ENCODE measurements at regions not wholly inside any gene's neighbourhood (a gene's known extent, or its start where the extent isn't known, plus 50 kb on each side); places are given as distances from the start of the nearest gene placed in this dataset.

DNA sequence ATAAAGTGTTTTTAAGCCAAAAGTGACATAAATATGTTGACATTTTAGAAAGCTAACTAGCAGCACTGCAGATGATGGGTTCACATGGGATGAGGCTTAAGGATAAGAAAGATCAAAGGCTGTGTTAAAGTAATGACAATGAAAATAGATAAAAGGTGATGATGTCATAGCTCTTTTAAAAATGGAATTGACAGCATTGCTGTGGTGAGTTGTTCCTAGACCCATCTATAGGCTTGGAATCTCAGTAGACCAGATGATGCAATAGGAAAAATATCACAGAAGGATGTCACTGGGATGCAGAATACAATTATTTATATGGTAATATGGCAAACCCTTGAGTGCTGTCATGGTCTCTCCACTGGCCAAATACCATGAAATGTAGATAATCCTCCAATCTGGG, 286.0 kb downstream of the PLA2G4A start:
- H3K9ac ChIP-seq (ENCODE audit: low read length) = no peak overlapping the region
- H3K27ac ChIP-seq (ENCODE audit: low read length) = no peak overlapping the region
- H3K79me2 ChIP-seq (replicated peaks; ENCODE audit: insufficient read depth, low read length) = no peaks in the 10 kb centered on the region
- H3F3A ChIP-seq (ENCODE audit: insufficient read depth, low read length, poor library complexity, severe bottlenecking) = no peaks in the 10 kb centered on the region
- H3K4me2 ChIP-seq (ENCODE audit: low read length) = no peak overlapping the region
- H3K27me3 ChIP-seq (ENCODE audit: insufficient read depth, low read depth, low read length) = no peaks in the 10 kb centered on the region
- no peaks in the 10 kb centered on the region for H3K9me2 ChIP-seq (ENCODE audit: insufficient read depth, low read length)
- H3K9me3 ChIP-seq (ENCODE audit: low read length) = no peaks in the 10 kb centered on the region
- H3K36me3 ChIP-seq (ENCODE audit: insufficient read depth, low read length) = no peaks in the 10 kb centered on the region
- TF ChIP-seq RAD21 (conservative IDR thresholded peaks at IDR 0.05) (no peak), POLR2AphosphoS5 (IDR thresholded peaks at IDR 0.05) (no peak), SMC3 (conservative IDR thresholded peaks at IDR 0.05; ENCODE audit: poor library complexity) (no peak), TAF1 (IDR thresholded peaks at IDR 0.05; ENCODE audit: low read depth) (no peak), EP300 (conservative IDR thresholded peaks at IDR 0.05; ENCODE audit: poor library complexity, severe bottlenecking) (no peak)
- TF ChIP-seq, protein P1, sequence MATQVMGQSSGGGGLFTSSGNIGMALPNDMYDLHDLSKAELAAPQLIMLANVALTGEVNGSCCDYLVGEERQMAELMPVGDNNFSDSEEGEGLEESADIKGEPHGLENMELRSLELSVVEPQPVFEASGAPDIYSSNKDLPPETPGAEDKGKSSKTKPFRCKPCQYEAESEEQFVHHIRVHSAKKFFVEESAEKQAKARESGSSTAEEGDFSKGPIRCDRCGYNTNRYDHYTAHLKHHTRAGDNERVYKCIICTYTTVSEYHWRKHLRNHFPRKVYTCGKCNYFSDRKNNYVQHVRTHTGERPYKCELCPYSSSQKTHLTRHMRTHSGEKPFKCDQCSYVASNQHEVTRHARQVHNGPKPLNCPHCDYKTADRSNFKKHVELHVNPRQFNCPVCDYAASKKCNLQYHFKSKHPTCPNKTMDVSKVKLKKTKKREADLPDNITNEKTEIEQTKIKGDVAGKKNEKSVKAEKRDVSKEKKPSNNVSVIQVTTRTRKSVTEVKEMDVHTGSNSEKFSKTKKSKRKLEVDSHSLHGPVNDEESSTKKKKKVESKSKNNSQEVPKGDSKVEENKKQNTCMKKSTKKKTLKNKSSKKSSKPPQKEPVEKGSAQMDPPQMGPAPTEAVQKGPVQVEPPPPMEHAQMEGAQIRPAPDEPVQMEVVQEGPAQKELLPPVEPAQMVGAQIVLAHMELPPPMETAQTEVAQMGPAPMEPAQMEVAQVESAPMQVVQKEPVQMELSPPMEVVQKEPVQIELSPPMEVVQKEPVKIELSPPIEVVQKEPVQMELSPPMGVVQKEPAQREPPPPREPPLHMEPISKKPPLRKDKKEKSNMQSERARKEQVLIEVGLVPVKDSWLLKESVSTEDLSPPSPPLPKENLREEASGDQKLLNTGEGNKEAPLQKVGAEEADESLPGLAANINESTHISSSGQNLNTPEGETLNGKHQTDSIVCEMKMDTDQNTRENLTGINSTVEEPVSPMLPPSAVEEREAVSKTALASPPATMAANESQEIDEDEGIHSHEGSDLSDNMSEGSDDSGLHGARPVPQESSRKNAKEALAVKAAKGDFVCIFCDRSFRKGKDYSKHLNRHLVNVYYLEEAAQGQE (IDR thresholded peaks at IDR 0.05; ENCODE audit: borderline replicate concordance) = no peak
- TF ChIP-seq, protein P2, sequence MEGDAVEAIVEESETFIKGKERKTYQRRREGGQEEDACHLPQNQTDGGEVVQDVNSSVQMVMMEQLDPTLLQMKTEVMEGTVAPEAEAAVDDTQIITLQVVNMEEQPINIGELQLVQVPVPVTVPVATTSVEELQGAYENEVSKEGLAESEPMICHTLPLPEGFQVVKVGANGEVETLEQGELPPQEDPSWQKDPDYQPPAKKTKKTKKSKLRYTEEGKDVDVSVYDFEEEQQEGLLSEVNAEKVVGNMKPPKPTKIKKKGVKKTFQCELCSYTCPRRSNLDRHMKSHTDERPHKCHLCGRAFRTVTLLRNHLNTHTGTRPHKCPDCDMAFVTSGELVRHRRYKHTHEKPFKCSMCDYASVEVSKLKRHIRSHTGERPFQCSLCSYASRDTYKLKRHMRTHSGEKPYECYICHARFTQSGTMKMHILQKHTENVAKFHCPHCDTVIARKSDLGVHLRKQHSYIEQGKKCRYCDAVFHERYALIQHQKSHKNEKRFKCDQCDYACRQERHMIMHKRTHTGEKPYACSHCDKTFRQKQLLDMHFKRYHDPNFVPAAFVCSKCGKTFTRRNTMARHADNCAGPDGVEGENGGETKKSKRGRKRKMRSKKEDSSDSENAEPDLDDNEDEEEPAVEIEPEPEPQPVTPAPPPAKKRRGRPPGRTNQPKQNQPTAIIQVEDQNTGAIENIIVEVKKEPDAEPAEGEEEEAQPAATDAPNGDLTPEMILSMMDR (IDR thresholded peaks at IDR 0.05; ENCODE audit: poor library complexity, severe bottlenecking) = no peak
- H4K20me1 ChIP-seq (ENCODE audit: insufficient read depth) = no peaks in the 10 kb centered on the region
- H2AFZ ChIP-seq (ENCODE audit: low read depth, low read length) = no peak overlapping the region
- H3K4me3 ChIP-seq (ENCODE audit: low read length) = no peak overlapping the region

DNA sequence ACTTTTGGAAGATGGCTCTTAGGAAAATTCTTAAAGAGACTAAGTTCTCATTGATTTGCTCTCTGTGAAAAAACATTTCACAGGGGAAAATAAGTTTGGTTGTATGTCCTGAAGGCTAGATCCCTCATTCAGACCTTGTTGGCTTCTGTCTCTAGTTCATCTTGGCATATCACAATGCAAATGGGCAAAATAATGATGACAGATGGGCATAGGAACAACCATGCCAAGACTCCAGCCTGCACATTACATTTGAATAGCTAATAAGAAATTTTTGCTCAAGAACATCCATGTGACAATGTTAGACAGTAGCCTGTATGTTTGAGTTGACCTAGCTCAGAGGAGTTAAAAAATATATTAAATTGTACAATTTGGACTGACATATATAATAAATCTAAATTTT, 292.9 kb downstream of the PLA2G4A start:
- Histone ChIP-seq H3K36me3 (ENCODE audit: insufficient read depth, low read length) (no peaks in the 10 kb centered on the region), H3K27ac (ENCODE audit: low read length) (no peak overlapping the region), H4K20me1 (ENCODE audit: insufficient read depth) (no peaks in the 10 kb centered on the region), H3K79me2 (replicated peaks; ENCODE audit: insufficient read depth, low read length) (no peaks in the 10 kb centered on the region), H3K9me3 (ENCODE audit: low read length) (no peaks in the 10 kb centered on the region), H3K9me2 (ENCODE audit: insufficient read depth, low read length) (no peaks in the 10 kb centered on the region), H3K9ac (ENCODE audit: low read length) (no peak overlapping the region), H2AFZ (ENCODE audit: low read depth, low read length) (no peak overlapping the region), H3K4me3 (ENCODE audit: low read length) (no peak overlapping the region), H3F3A (ENCODE audit: insufficient read depth, low read length, poor library complexity, severe bottlenecking) (no peaks in the 10 kb centered on the region), H3K27me3 (ENCODE audit: insufficient read depth, low read depth, low read length) (no peaks in the 10 kb centered on the region), H3K4me2 (ENCODE audit: low read length) (no peak overlapping the region)
- TF ChIP-seq, protein P1 (IDR thresholded peaks at IDR 0.05; ENCODE audit: borderline replicate concordance) = no peak
- TF ChIP-seq MXI1 (conservative IDR thresholded peaks at IDR 0.05; ENCODE audit: poor library complexity, severe bottlenecking) (no peak), SMC3 (conservative IDR thresholded peaks at IDR 0.05; ENCODE audit: poor library complexity) (no peak), TAF1 (IDR thresholded peaks at IDR 0.05; ENCODE audit: low read depth) (no peak), EZH2 (IDR thresholded peaks at IDR 0.05; ENCODE audit: borderline replicate concordance, insufficient read depth, low read length, poor library complexity, severe bottlenecking) (no peak)
